Central memory CD8-positive, alpha-beta T cell (primary cell): ENCODE measurements at regions not wholly inside any gene's neighbourhood (a gene's known extent, or its start where the extent isn't known, plus 50 kb on each side); places are given as distances from the start of the nearest gene placed in this dataset.
"Not testable (repeated sequence)": the region's sequence is repeated elsewhere in the genome, so short reads cannot be mapped to it uniquely, and the experiment has no call there.

Experiments
- ATAC-seq: fragments of 150-1000 bp; cut with Tn5 transposase; replicated peaks from 2 replicates; pipeline ENCODE4 v1.10.0; 2022; ENCODE audit warnings: mild to moderate bottlenecking, moderate FRiP score, moderate number of reproducible peaks; ENCODE audit not compliant: poor library complexity, severe bottlenecking; ENCODE audit errors: extremely low read depth
- DNase-seq, 2 donors: peaks; one replicate each; pipeline ENCODE4 v3.0.0; 2021; ENCODE audit warnings: low spot score in 2 of 2
- H3K27ac Mint-ChIP-seq: one replicate; pipeline ENCODE4 v1.8.0; 2022; ENCODE audit warnings: low read depth, mild to moderate bottlenecking, moderate library complexity, mixed read lengths
- H3K27me3 Mint-ChIP-seq: one replicate; pipeline ENCODE4 v1.8.0; 2022; ENCODE audit warnings: mixed read lengths
- H3K36me3 Mint-ChIP-seq: one replicate; pipeline ENCODE4 v1.8.0; 2022; ENCODE audit warnings: mild to moderate bottlenecking, moderate library complexity, mixed read lengths; ENCODE audit not compliant: insufficient read depth
- H3K4me1 Mint-ChIP-seq: one replicate; pipeline ENCODE4 v1.8.0; 2022; ENCODE audit warnings: mixed read lengths
- H3K4me3 Mint-ChIP-seq: one replicate; pipeline ENCODE4 v1.8.0; 2022; ENCODE audit warnings: mild to moderate bottlenecking, moderate library complexity, mixed read lengths
- H3K9me3 Mint-ChIP-seq: one replicate; pipeline ENCODE4 v1.8.0; 2022; ENCODE audit warnings: mixed read lengths

DNA sequence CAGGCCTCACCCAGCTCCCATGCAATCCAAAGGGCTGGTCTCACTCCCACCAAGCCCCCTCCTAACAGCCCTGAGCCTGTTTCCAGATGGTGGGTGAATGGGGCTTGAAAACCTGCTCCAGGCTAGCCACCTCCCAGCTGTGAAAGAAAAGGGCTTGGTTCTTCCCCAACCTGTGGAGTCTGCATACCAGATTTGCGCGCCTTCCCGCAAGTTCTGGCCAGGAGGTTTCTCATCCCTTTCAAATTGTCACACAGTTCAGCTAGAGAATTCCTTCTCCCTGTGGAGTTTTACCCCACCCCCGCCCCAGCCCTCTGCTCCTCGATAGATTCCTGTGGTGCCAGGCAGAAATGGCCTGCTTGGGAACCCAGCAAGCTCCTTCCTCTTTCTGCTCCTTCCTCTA lies 734.6 kb upstream of the FAT3 start:
- ATAC-seq (no peak), DNase-seq (no peak)
- no peak overlapping the region for H3K4me3 Mint-ChIP-seq
- no peaks in the 10 kb centered on the region for H3K4me1 Mint-ChIP-seq
- no peak overlapping the region for H3K27ac Mint-ChIP-seq
- H3K27me3 Mint-ChIP-seq, result no peaks in the 10 kb centered on the region
- H3K36me3 Mint-ChIP-seq, result no peaks in the 10 kb centered on the region
- peaks cover 39% of the 10 kb centered on the region for H3K9me3 Mint-ChIP-seq

DNA sequence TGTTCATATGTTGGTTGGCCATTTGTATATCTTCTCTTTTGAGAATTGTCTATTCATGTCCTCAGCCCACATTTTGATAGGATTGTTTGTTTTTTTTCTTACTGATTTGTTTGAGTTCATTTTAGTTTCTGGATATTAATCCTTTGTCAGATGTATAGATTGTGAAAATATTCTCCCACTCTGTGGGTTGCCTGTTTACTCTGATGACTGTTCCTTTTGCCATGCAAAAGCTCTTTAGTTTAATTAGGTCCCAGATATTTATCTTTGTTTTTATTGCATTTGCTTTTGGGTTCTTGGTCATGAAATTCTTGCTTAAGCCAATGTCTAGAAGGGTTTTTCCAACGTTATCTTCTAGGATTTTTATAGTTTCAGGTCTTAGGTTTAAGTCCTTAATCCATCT lies 740.7 kb upstream of the FAT3 start:
- H3K36me3 Mint-ChIP-seq, H3K27ac Mint-ChIP-seq, H3K4me3 Mint-ChIP-seq, ATAC-seq, DNase-seq, H3K27me3 Mint-ChIP-seq, H3K4me1 Mint-ChIP-seq: not testable (repeated sequence)
- peaks cover 52% of the 10 kb centered on the region for H3K9me3 Mint-ChIP-seq

GRCh38 chr11:91481875-91482274 lies 742.7 kb upstream of the FAT3 start:
- not testable (repeated sequence) for H3K27me3 Mint-ChIP-seq, H3K4me3 Mint-ChIP-seq, H3K27ac Mint-ChIP-seq, H3K4me1 Mint-ChIP-seq, H3K36me3 Mint-ChIP-seq, DNase-seq, ATAC-seq
- H3K9me3 Mint-ChIP-seq, result peaks cover 54% of the 10 kb centered on the region

DNA sequence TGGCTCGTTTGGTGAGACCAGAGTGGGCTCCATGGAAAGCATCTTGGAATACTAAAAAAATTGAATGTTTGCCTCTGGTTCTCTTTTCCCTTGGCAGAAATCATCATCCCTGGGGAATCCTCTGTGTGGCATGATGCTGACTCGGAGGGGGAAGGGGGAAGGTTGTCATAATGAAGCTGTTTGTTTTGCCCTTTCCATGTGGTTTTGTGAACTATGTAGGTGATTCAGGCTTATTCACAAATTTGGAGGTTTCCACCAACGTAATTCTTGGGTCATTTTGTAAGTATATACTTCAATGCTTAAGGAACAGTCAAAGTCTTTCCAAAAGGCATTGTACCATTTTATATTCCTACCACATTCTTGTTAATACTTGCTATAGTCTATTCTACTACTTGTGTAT lies 754.0 kb upstream of the FAT3 start:
- no peaks in the 10 kb centered on the region for H3K4me1 Mint-ChIP-seq

DNA sequence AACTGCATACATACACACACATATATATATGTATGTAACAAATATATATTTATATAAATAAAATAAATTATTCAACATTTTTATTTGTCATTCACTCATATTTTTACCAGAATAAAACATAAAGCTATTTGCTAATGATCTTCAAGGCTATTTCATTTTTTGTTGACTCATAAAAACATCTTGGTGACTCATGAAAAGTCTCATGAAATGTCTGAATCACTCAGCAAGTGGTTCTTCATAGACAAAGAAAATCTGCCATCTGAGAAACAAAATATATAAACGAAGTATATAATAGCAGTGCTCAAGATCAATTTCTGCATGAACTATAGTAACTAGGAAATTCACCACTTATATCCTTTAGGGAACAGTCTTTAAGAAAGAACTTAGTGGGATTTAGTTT lies 764.8 kb upstream of the FAT3 start:
- no peaks in the 10 kb centered on the region for H3K27me3 Mint-ChIP-seq
- H3K4me3 Mint-ChIP-seq, result no peak overlapping the region
- H3K9me3 Mint-ChIP-seq, result peaks cover 6% of the 10 kb centered on the region
- H3K27ac Mint-ChIP-seq, result no peak overlapping the region
- H3K4me1 Mint-ChIP-seq, result no peaks in the 10 kb centered on the region
- ATAC-seq (no peak), DNase-seq (no peak)
- H3K36me3 Mint-ChIP-seq, result no peaks in the 10 kb centered on the region

More for the DNA sequence above, 754.0 kb upstream of the FAT3 start:
- no peaks in the 10 kb centered on the region for H3K27me3 Mint-ChIP-seq
- H3K27ac Mint-ChIP-seq, result no peak overlapping the region
- H3K9me3 Mint-ChIP-seq, result peaks cover 17% of the 10 kb centered on the region
- DNase-seq (no peak), ATAC-seq (no peak)
- no peak overlapping the region for H3K4me3 Mint-ChIP-seq
- H3K36me3 Mint-ChIP-seq, result no peaks in the 10 kb centered on the region

- no peak for DNase-seq
- H3K4me3 Mint-ChIP-seq, result no peak overlapping the region
- H3K27ac Mint-ChIP-seq, result no peak overlapping the region
- no peak for ATAC-seq
- peaks cover 17% of the 10 kb centered on the region for H3K9me3 Mint-ChIP-seq
- no peaks in the 10 kb centered on the region for H3K4me1 Mint-ChIP-seq
- no peaks in the 10 kb centered on the region for H3K27me3 Mint-ChIP-seq
- H3K36me3 Mint-ChIP-seq, result no peaks in the 10 kb centered on the region
Observed at GRCh38 chr11:91446267-91446666, 778.4 kb upstream of the FAT3 start.

DNA sequence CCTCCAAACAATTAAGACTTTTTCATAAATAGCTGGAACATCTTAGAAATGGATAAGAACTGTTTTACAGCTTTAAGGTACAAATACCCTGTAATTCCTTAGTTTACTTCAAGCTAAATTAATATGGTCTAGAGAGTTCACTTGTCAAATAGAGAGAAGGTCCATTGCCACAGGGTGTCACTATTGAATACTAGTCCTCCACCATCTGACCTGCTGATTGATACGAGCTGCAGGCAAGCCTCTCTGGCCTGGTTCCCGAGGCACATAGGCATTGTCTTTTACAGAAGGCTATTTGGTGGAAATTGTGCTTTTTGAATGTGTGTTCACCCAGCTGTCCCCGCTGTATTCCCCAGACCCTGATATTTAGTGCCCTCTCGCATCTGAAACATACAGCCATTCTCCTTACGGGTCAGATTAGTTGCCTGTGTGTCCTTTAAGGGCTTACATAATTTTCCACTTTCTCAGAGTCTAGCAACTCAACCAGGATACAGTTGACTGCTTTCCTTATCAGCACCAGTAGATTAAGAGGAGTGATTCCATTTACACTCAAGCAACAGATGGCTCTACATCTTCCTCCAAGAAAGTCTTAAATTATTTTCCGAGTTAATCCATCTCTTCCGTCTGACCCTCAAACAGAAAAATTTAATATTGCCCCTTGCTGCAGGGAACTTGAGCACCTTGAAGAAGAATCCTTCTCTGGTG lies 788.8 kb upstream of the FAT3 start:
- Mint-ChIP-seq H3K36me3 (no peaks in the 10 kb centered on the region), H3K27me3 (no peaks in the 10 kb centered on the region), H3K27ac (no peak overlapping the region), H3K9me3 (peaks cover 19% of the 10 kb centered on the region), H3K4me1 (no peaks in the 10 kb centered on the region), H3K4me3 (no peak overlapping the region)
- DNase-seq (no peak), ATAC-seq (no peak)

- no peak for ATAC-seq
- no peaks in the 10 kb centered on the region for H3K27me3 Mint-ChIP-seq
- no peak overlapping the region for H3K4me3 Mint-ChIP-seq
- DNase-seq, result no peak
- no peaks in the 10 kb centered on the region for H3K36me3 Mint-ChIP-seq
- no peaks in the 10 kb centered on the region for H3K4me1 Mint-ChIP-seq
- H3K9me3 Mint-ChIP-seq, result peaks cover 17% of the 10 kb centered on the region
- no peak overlapping the region for H3K27ac Mint-ChIP-seq
Observed at GRCh38 chr11:91433284-91434010, 791.2 kb upstream of the FAT3 start.

- no peaks in the 10 kb centered on the region for H3K4me1 Mint-ChIP-seq
- H3K36me3 Mint-ChIP-seq, result no peaks in the 10 kb centered on the region
- ATAC-seq (no peak), DNase-seq (no peak)
- H3K27me3 Mint-ChIP-seq, result no peaks in the 10 kb centered on the region
- H3K9me3 Mint-ChIP-seq, result peaks cover 9% of the 10 kb centered on the region
- no peak overlapping the region for H3K27ac Mint-ChIP-seq
- no peak overlapping the region for H3K4me3 Mint-ChIP-seq
Observed at GRCh38 chr11:91421641-91422040, 803.0 kb upstream of the FAT3 start.

GRCh38 chr11:91407842-91408241 lies 816.8 kb upstream of the FAT3 start:
- no peak for ATAC-seq

GRCh38 chr11:91406009-91406408 lies 818.6 kb upstream of the FAT3 start:
- ATAC-seq, result no peak
- no peak for DNase-seq

More at GRCh38 chr11:91407842-91408241, 816.8 kb upstream of the FAT3 start:
- DNase-seq, result no peak
- H3K36me3 Mint-ChIP-seq, result no peaks in the 10 kb centered on the region
- no peak overlapping the region for H3K4me3 Mint-ChIP-seq
- no peaks in the 10 kb centered on the region for H3K4me1 Mint-ChIP-seq
- H3K9me3 Mint-ChIP-seq, result peaks cover 6% of the 10 kb centered on the region
- H3K27ac Mint-ChIP-seq, result no peak overlapping the region
- no peaks in the 10 kb centered on the region for H3K27me3 Mint-ChIP-seq

GRCh38 chr11:91404344-91404743 lies 820.3 kb upstream of the FAT3 start:
- Mint-ChIP-seq H3K36me3 (no peaks in the 10 kb centered on the region), H3K4me3 (no peak overlapping the region), H3K27ac (no peak overlapping the region), H3K4me1 (no peaks in the 10 kb centered on the region), H3K27me3 (no peaks in the 10 kb centered on the region), H3K9me3 (peaks cover 13% of the 10 kb centered on the region)
- DNase-seq, result no peak
- no peak for ATAC-seq

More at GRCh38 chr11:91406009-91406408, 818.6 kb upstream of the FAT3 start:
- Mint-ChIP-seq H3K36me3 (no peaks in the 10 kb centered on the region), H3K4me3 (no peak overlapping the region), H3K9me3 (peaks cover 10% of the 10 kb centered on the region), H3K4me1 (no peaks in the 10 kb centered on the region), H3K27me3 (no peaks in the 10 kb centered on the region), H3K27ac (no peak overlapping the region)

DNA sequence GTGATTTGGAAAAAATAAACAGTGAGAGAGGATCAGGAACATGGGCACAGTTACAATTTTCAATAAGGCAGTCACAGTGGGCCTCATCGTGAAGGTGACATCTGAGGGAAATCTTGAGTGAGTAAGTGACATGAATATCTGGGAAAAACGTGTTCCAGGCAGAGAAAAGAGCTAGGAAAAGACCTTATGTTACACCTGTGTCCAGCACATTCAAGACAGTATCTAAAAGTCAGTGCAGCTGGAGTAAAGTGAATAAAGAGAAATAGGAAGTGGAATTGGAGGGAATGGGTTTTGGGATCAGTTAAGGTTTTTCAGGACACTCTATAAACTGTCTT lies 827.5 kb upstream of the FAT3 start:
- Mint-ChIP-seq H3K9me3 (peaks cover 38% of the 10 kb centered on the region), H3K36me3 (no peaks in the 10 kb centered on the region), H3K4me1 (no peaks in the 10 kb centered on the region), H3K27ac (no peak overlapping the region), H3K27me3 (no peaks in the 10 kb centered on the region), H3K4me3 (no peak overlapping the region)
- DNase-seq (no peak), ATAC-seq (no peak)
